HPDE6-E6E7 (cell line): ENCODE measurements at regions not wholly inside any gene's neighbourhood (a gene's known extent, or its start where the extent isn't known, plus 50 kb on each side); places are given as distances from the start of the nearest gene placed in this dataset.
"Not testable (repeated sequence)": the region's sequence is repeated elsewhere in the genome, so short reads cannot be mapped to it uniquely, and the experiment has no call there.

Experiments used
- DNase-seq: peaks from one replicate; pipeline ENCODE4 v3.0.0; 2011; ENCODE audit warnings: missing footprints; ENCODE audit errors: extremely low spot score

DNA sequence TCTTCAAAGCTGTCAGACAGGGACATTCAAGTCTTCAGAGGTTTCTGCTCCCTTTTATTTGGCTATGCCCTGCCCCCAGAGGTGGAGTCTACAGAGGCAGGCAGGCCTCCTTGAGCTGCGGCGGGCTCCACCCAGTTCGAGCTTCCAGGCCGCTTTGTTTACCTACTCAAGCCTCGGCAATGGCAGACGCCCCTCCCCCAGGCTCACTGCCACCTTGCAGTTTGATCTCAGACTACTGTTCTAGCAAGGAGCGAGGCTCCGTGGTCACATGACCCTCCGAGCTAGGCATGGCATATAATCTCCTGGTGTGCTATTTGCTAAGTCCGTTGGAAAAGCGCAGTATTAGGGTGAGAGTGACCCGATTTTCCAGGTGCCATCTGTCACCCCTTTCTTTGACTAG, 462.6 kb upstream of the HS3ST5 start:
- DNase-seq: not testable (repeated sequence)

DNA sequence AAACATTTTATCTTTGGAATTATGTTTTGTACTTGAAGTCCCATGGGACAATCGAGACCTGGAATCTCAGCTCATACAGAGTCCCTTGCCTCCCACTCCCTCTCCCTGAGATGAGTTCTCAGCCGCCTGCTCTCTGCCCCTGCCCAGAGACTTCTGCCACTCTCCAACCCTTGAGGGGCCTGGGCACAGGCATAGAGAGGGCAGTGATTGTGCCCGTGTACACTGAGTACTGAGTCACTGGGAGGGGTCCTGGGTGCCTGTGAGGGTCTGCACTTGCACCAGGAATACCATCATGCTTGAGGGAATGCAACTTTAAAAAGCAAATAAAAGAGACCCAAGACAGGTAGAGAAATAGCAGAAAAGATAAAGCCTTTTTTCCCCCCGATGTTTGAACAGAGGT, 453.8 kb upstream of the HS3ST5 start:
- DNase-seq: no peak

DNA sequence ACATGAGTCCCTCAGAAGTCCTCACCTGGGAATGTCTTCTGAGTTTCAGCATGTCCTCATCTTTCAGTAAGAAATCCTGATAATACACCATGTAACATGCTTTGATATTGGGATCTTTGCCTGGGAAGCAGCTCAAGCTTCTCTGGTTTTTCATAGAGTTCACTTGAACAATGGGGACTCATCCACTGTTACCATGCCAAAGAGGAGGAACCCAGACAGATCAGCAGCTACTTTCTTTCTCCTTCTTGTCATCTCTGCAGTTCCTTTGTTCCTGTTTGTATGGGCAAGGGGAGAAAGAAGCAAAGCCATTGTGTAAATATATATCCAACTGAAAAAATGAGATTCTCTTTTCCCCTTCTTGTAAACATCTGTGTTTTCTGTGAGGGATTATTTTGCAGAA, 450.6 kb upstream of the HS3ST5 start:
- DNase-seq: no peak

DNA sequence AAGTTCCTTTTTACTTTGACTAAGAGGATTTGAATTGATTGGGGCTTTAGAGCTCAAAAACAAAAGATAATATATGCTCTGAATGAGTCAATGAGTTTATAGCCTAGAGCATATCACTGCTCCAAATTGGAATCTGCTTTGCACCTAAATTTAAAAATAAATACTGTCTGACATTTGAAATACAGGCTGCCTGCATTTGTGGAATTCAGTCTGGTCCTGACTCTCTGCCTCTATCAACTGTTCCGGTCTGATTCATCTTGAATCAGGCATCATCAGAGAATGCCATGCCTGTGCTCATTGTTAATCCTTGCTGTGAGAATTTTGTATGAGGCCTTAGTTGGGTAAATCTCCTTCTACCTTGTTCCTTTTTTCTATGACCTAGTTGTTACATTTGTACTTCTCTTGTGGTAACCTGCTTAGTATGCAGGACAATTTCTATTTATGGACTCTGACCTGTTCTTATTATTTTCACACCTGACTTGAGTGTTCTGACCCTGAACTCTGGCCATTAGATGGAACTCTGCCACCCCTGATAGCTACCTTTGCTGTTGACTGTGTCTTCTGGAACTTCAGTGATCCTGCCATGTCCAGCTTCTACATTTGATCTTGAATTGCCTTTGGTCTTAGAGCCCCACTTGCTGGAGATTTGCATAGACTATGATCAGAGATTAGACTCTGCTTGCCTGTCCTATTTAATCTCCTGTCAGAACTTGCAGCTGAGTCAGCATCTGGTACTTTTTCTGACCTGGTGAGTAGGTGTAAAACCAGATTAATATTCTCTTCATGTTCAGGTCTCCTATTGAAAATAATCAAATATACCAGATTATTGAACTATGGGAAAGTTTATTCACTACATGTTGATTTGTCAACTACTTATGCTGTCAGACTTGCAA, 442.7 kb upstream of the HS3ST5 start:
- DNase-seq: peak; percentile 37

DNA sequence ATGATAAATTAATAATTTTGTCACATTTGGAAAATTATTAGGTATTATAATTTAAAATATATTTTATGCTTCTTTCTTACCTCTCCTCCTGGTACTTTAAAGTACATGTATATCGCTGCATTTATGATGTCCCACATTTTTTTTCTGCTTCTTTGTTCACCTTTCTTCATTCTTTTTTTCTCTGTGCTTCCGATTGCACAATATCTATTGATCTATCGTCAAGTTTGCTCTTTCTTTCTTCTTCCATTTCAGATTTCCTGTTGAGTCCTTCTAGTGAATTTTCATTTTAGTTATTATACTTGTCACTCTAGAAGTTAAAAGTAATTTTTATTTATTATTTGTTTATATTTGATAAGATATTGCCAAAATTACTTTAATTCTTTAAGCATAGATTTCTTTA, 441.0 kb upstream of the HS3ST5 start:
- no peak for DNase-seq

DNA sequence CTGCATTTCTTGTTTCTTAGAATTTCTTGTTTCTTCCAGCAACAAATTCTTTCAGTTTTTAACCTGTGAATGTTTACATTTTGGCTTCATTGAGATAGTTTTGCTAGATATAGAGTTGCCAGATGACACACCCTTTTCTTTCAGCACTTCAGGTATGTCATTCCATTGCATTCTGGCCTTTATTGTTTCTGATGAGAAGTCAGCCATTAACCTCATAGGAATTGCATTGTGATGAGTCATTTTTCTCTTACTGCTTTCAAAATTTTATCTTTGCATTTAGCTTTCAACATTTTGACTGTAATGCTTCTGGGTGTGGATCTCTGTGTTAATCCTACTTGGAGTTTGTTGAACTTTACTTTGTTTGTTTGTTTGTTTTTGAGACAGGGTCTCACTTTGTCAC, 440.3 kb upstream of the HS3ST5 start:
- DNase-seq: no peak

DNA sequence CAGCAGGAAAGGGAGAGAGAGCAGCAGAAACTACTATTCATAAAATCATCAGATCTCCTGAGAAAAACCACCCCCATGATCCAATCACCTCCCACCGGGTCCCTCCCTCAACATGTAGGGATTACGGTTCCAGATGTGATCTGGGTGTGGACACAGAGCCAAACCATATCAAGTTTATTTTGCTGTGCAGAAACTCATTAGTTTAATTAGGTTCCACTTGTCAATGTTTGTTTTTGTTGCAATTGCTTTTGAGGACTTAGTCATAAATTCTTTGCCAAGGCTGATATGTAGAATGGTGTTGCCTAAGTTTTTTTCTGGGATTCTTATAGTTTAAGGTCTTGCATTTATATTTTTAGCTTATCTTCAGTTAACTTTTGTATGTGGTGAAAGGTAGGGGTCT, 422.0 kb upstream of the HS3ST5 start:
- no peak for DNase-seq

DNA sequence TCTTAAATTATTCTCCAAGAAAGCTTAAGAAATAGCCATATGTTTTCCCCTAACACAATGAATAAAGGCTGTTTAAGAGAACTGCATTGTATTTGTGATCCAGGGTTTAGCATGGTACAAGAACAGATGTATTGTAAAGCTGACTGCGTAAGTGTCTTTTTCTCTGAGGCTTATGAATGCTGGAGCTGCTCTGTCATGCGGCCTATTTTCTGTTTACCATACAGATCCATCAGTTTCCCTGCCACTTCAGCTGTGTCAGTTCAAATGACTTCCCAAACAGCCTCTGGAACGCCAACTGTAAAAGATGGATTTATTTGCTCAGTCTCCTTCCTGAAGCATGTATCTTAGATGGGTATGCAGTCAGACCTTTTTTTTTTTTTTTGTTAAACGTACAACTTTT, 419.3 kb upstream of the HS3ST5 start:
- no peak for DNase-seq

DNA sequence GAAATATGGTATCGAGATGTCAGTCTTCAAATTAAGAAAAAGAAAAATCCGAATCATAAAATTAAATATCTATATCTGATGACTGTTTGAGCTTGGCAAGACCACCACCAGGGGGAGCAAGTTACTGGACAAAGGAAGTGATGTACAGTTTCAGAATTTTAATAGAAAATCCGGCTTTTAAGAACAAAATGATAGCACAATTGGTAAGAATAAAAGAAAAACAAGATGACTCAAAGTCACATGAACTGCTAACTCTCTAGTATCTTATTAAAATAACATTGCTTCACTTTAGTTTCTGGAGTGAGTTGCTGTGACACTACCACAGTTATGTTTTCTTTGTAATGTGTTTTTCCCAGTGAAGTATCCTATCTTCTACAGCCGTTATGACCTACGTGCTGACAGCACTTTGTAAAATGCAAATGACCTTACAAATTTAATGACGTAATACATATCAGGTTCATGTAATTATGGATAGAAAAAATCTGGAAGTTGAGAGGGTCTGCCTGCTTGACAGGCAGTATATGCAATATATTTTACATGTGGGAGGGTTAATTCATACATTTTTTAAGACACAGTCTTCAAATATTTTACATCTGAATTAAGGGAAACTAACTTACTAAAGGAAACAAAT, 405.3 kb upstream of the HS3ST5 start:
- DNase-seq: peak; percentile 9

DNA sequence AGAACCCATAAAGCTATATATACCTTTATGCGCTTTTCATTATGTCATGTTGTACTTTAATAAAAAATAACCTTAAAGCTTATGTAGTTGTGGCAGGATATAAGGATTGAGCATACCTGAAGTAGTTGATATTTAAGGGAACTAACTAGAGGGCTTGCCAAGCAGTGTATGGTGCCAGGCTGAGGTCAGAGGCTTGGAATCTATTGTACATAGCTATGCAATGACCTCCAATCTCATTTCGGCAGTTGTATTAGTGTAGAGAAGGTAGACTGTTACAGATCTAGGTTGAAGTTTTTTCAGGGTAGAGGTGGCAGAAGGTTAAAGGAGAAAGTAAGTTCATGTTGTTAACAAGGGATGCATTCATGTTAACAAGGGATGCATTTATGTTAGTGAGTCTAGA, 397.7 kb upstream of the HS3ST5 start:
- DNase-seq: no peak

DNA sequence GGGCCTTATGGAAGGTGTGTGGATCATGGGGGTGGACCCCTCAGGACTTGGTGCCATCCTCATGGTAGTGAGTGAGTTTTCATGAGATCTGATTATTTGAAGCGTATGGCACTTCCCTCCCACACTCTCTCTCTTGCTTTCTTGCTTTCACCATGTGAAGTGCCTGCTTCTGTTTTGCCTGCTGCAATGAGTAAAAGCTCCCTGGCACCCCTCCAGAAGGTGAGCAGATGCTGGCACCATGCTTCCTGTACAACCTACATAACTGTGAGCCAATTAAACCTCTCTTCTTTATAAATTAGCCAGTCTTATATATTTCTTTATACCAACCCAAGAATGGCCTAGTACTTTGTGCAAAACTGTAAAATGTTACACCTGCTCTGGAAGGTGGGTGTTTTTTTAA, 396.8 kb upstream of the HS3ST5 start:
- no peak for DNase-seq

DNA sequence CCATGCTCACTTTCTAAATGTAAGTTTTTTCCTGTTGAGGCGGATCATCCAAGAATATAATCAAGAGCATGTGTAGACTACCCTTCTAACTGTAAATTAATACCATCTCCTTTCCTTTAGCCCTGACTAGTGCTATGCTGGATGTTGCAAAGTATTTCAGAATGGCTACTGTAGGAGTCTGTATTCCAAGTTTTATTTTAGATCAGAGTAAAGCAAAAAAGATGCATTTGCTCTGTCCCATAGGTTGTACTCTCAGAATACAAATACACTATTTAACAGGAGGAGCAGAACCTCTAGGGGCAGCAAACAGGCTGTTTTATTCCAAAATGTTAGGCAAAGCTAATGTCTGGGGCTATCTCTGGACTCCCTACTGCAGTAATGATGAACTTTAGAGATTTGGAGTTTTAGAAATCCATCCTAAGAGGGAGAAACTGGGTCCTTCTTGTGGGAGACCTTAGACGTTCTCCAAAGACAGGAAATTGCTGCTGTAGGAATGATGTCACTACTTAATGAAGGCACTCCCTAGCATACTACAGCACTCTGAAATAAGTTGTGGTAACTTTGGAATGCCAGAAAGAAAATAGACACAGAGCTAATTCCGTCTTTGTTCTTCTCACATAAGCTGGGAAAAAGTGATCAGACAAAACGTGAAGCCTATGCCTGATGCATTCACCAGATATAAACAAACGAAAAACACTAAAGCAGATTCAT, 392.4 kb upstream of the HS3ST5 start:
- no peak for DNase-seq

DNA sequence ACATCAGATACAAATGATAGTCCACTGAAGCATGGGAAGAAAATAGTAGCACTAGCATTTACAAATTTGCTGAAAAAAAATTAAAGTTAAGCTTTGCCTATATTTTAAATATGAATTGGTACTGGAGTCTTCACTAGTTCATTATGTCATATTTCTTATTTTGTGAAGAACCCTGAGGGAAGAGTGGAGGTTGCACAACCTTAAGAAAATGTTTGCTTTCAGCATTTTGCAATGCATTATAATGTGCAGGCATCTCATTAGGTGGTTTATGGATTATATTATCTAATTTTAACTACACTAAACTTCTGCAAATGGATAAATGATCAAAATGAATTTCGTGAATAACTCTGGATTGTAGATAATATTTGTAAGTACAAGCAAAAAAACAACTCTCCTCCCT, 390.8 kb upstream of the HS3ST5 start:
- no peak for DNase-seq

DNA sequence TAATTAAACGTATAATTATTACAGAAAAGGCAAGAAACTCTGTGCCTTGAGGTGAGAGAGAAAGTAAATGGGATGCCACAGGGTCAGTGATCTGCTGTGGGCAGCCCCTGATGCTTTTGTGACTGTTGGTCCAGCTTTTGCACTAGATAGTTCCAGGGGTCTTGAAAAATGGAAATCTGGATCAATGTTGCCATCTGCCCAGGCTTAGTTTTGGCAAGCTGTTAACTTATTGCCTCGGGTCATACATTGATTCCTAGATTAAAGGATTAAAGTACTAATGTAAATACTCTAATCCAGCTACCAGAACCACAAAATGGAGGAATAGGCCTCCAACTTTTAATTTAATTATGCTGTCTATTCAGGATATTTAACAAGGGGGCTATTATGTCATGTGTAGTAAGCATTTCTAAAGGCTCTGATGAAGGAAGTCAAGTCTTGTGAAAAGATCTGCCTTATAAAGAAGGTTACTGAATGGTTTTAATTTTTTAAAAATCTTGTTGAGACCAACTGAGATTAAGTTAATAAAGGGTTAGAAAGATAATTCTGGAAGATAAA, 376.0 kb upstream of the HS3ST5 start:
- no peak for DNase-seq

DNA sequence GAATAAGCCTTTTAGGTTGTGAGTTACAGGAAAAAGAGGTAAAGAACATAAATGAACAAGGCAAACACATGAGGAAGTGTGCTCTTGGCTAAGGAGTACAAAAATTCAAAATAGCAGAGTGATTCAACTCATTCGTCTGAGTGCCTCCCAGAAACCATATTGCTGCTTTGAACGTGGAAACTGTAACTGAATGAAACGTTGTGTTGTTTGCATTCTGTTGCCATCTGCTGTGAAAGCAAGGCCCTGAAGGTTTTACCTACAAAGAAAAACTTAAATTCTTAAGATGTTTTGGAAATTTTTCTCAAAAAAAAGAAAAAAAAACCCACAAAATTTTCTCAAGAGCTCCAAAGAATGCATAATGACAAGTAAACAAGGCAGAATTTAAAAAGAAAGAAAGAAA, 375.4 kb upstream of the HS3ST5 start:
- no peak for DNase-seq

DNA sequence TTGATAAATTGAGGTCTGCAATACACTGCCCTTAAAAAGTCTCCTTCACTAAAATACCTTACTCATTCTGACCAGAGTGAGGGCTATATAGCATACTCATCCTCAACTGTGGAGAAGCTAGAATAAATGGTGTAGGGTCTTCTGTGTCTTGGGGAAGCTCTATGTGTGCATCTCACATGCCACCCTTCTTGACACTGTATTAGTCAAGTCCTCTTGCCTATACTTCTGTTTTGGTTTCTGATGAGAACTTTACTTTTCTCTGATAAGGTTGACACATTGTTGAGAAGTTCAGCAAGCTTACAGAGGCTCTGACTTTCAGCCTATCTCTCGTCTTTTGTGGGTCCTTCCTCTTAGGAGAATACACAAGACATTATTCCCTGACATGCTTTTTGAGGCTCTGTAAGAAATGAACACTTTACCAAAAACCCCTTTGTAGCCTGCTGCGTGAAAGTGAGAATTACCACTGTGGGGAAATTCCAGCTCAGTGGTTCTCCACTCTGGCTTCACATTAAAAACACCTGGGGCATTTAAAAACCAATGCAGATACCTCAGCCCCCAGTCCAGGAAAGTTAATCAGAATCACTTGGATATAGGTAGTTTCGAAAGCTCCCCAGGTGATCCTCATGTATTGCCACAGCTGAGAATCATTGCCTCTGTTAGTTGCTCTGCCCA, 372.1 kb upstream of the HS3ST5 start:
- no peak for DNase-seq

DNA sequence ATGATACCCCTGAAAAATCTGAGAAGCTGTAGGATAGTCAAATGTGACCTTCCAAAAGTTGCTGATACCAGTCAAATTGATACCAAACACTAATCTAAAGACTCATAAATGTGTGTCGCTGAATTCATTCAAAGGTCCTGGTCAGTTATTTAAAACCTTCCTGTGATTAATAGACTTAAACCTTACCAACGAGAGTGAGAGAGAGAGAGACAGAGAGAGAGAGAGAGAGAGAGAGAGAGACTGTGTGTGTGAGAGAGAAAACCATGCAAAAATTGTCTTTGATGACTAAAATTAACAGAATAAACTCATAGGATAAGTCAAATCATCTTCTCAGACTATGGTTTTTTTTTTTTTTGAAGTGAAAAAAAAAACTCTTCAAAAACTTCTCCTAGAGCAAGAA, 370.9 kb upstream of the HS3ST5 start:
- DNase-seq: no peak

DNA sequence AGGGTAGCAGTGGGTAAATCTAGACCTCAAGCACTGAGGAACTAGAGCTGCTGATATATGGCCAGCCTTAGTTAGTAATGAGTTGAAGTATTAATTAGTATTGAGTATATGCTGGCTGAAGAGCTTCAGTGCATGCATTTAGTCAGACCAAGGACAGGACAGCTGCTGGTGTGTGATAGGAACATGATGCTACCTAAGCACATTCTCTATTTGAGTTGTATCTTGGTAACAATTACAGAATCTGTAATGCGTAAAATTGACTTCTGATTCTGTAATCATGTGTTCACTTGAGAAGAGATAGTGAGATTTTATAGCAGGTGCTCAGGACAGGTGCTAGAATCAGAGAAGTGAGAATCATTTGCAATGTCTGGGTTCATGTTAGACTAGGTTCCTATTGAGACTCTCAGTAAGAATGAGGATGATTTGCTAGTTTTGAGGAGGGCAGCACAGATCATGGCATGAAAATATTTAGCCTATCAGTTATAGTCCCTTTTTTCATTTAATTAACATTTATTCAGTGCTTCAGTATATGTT, 369.4 kb upstream of the HS3ST5 start:
- DNase-seq: no peak

DNA sequence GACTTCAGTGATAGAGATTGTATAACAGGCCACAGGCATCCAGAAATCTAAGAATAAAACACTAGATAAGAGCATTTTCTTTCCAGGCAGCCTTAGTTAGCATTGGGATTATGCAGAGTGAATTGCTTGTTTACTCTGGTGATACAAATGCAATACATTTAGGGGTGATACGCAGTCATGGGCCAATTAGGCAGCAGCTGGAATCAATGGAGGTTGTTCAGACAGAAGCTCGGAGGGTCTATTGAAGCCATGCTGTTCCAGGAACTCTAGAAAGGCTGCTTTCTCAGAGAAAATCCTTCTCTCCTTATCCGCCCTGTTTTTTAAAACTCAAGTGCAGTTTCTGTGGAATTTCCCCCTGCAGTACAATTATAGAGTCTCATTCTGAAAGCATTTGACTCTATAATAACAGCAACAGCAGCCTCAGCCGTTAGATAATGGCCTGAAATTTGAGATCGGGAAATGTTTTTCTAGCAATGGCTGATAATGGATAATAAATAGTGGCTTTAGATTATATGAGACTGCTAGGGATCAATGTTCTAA, 364.3 kb upstream of the HS3ST5 start:
- no peak for DNase-seq

DNA sequence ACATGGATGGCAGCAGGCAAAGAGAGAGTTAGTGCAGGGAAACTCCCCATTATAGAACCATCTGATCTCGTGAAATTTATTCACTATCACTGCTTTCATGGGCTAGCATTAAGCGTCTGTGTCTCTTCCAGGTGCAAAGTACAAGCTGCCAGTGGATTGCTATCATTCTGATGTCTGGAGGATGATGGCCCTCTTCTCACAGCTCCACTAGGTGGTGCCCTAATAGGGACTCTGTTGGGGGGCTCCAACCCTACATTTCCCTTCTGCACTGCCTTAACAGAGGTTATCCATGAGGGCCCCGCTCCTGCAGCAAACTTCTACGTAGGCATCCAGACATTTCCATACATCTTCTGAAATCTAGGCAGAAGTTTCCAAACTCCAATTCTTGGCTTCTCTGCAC, 347.8 kb upstream of the HS3ST5 start:
- DNase-seq: no peak

DNA sequence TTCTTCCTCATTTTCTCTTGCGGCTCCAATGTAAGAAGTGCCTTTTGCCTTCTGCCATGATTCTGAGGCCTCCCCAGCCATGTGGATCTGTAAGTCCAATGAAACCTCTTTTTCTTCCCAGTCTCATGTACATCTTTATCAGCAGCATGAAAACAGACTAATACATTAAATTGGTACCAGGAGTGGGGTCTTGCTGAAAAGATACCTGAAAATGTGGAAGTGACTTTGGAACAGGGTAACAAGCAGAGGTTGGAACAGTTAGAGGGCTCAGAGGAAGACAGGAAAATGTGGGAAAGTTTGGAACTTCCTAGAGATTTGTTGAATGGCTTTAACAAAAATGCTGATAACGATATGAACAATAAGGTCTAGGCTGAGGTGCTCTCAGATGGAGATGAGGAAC, 316.7 kb upstream of the HS3ST5 start:
- no peak for DNase-seq
